ENCODE measurements at regions not wholly inside any gene's neighbourhood (a gene's known extent, or its start where the extent isn't known, plus 50 kb on each side); places are given as distances from the start of the nearest gene placed in this dataset.

- DNase-seq, result no peak
- Histone ChIP-seq H3K79me2 (ENCODE audit: insufficient read depth) (no peaks in the 10 kb centered on the region), H3K27me3 (ENCODE audit: insufficient read depth) (no peaks in the 10 kb centered on the region), H4K20me1 (ENCODE audit: insufficient read depth) (no peaks in the 10 kb centered on the region), H2AFZ (ENCODE audit: low read depth) (no peak overlapping the region), H3K4me2 (no peak overlapping the region), H3K36me3 (replicated peaks in 1 of 2; ENCODE audit: control insufficient read depth in 1 of 2, insufficient read depth in 2 of 2, low read length in 1 of 2) (no peaks in the 10 kb centered on the region), H3K4me1 (ENCODE audit: control insufficient read depth in 1 of 2, insufficient read depth in 2 of 2, low read depth in 1 of 2, low read length in 1 of 2) (peaks cover 0 to 9% of the 10 kb centered on the region in 2 experiments; a peak in 2 of 4 replicates), H3K27ac (ENCODE audit: low read depth in 2 of 2, low read length in 1 of 2) (no peak overlapping the region), H3K9ac (no peak overlapping the region), H3K9me2 (no peaks in the 10 kb centered on the region), H3F3A (replicated peaks; ENCODE audit: insufficient read depth) (no peaks in the 10 kb centered on the region), H3K4me3 (ENCODE audit: low read depth in 2 of 2, low read length in 1 of 2) (no peak overlapping the region), H3K9me3 (no peaks in the 10 kb centered on the region)
- TF ChIP-seq POLR2AphosphoS5 (IDR thresholded peaks at IDR 0.05; ENCODE audit: low read depth, low read length) (no peak), PBX3 (IDR thresholded peaks at IDR 0.05) (no peak), GATA2 (CRISPR knock-in tag; IDR thresholded peaks at IDR 0.05) (no peak), RXRA (IDR thresholded peaks at IDR 0.05; ENCODE audit: borderline replicate concordance, low read depth) (no peak), NRF1 (IDR thresholded peaks at IDR 0.05; ENCODE audit: low read depth, low read length) (no peak), RFX5 (IDR thresholded peaks at IDR 0.05; ENCODE audit: low read length) (no peak), USF2 (IDR thresholded peaks at IDR 0.05; ENCODE audit: borderline replicate concordance, low read depth, low read length) (no peak), EP300 (IDR thresholded peaks at IDR 0.05; ENCODE audit: borderline replicate concordance in 1 of 2, low read depth in 1 of 2, low read length in 1 of 2) (no peak), RAD21 (IDR thresholded peaks at IDR 0.05; ENCODE audit: low read length) (no peak), ELF1 (IDR thresholded peaks at IDR 0.05) (no peak), TAF1 (IDR thresholded peaks at IDR 0.05; ENCODE audit: borderline replicate concordance, low read depth, low read length) (no peak), RCOR1 (IDR thresholded peaks at IDR 0.05; ENCODE audit: low read length) (no peak), IRF3 (IDR thresholded peaks at IDR 0.05; ENCODE audit: low read depth, low read length) (no peak), YY1 (IDR thresholded peaks at IDR 0.05; ENCODE audit: low read depth) (no peak), FOXM1 (IDR thresholded peaks at IDR 0.05; ENCODE audit: low read depth) (no peak), FOXJ3 (CRISPR knock-in tag; IDR thresholded peaks at IDR 0.05) (no peak), CTCF (IDR thresholded peaks at IDR 0.05) (no peak)
- WGBS (ENCODE audit: low lambda C conversion rate), result 70% methylated on average over 3 of the region's 3 CpGs
- POLR2A ChIA-PET, result no interaction called here
- CTCF ChIA-PET, result interaction anchor here (0.9 to 1.4 kb wide), 2 partner anchors 14 to 253 kb away, joined by 3 read pairs; no protein-coding TSS in a partner anchor
These were observed 580.5 kb downstream of the OTOL1 start for GRCh38 chr3:162077108-162077507.
